Gastrocnemius medialis (tissue), 4 donors: ENCODE measurements at regions not wholly inside any gene's neighbourhood (a gene's known extent, or its start where the extent isn't known, plus 50 kb on each side); places are given as distances from the start of the nearest gene placed in this dataset.

Source experiments
- ATAC-seq, 2 donors: fragments of 150-250 bp; one replicate each; pipeline ENCODE4 v1.9.1; 2016
- DNase-seq, 2 donors: peaks; one replicate each; pipeline ENCODE4 v3.0.0-alpha.2; 2019
- H3K27ac ChIP-seq, 4 donors: fragments of 200-600 bp; sonication (generic); 1 replicate in 1 of 4; 2 replicates in 3 of 4; pipeline ENCODE4 v1.5.1; 2016 to 2018; ENCODE audit warnings: mild to moderate bottlenecking in 2 of 4, moderate library complexity in 1 of 4
- H3K27me3 ChIP-seq, 3 donors: fragments of 200-600 bp; sonication (generic) in 2 of 3; 1 replicate in 1 of 3; 2 replicates in 2 of 3; pipeline versions ENCODE4 v1.5.1 to v1.6.0; 2016 to 2019; ENCODE audit warnings: mild to moderate bottlenecking in 1 of 3, moderate library complexity in 1 of 3
- H3K36me3 ChIP-seq, 2 donors: fragments of 200-600 bp; sonication (generic) in 1 of 2; one replicate each; pipeline ENCODE4 v1.5.1; 2017 to 2018
- H3K4me1 ChIP-seq, 2 donors: fragments of 200-600 bp; sonication (generic) in 1 of 2; one replicate each; pipeline ENCODE4 v1.5.1; 2016 to 2017; ENCODE audit warnings: mild to moderate bottlenecking in 2 of 2
- H3K4me3 ChIP-seq, 4 donors: fragments of 200-600 bp; sonication (generic) in 3 of 4; 1 replicate in 1 of 4; 2 replicates in 3 of 4; pipeline ENCODE4 v1.5.1; 2016 to 2019; ENCODE audit warnings: mild to moderate bottlenecking in 2 of 4
- H3K9me3 ChIP-seq, 3 donors: fragments of 200-600 bp; sonication (generic) in 2 of 3; 1 replicate in 1 of 3; 2 replicates in 2 of 3; pipeline ENCODE4 v1.5.1; 2016 to 2019
- POLR2A ChIP-seq, 2 donors: fragments of 450-650 bp; IDR thresholded peaks; one replicate each; pipeline ENCODE4 v1.6.1; 2017; ENCODE audit warnings: antibody characterized with exemption in 2 of 2, mild to moderate bottlenecking in 2 of 2, moderate library complexity in 2 of 2
- in situ Hi-C, 4 donors: fragments of 200-750 bp; cut with MboI; loops; one replicate each; pipeline versions ENCODE4 v1.15.0 to v1.8.0; 2017; ENCODE audit warnings: low sequenced_read_pairs in 4 of 4
- intact Hi-C: fragments of 100-400 bp; cut with DNase I; formaldehyde crosslinking; loops from one replicate; pipeline ENCODE4 v1.15.1; 2023; ENCODE audit warnings: low total_unique reads
- TF ChIP-seq, protein P1 (sequence below), 5 experiments: fragments of 450-650 bp in 3 of 5; fragments of 200-600 bp in 2 of 5; sonication (generic) in 2 of 5; IDR thresholded peaks in 4 of 5; conservative IDR thresholded peaks in 1 of 5; 1 replicate in 4 of 5; 2 replicates in 1 of 5; pipeline ENCODE4 v1.5.1; 2016 to 2019; ENCODE audit warnings: antibody characterized with exemption in 5 of 5, mild to moderate bottlenecking in 3 of 5, moderate library complexity in 3 of 5

DNA sequence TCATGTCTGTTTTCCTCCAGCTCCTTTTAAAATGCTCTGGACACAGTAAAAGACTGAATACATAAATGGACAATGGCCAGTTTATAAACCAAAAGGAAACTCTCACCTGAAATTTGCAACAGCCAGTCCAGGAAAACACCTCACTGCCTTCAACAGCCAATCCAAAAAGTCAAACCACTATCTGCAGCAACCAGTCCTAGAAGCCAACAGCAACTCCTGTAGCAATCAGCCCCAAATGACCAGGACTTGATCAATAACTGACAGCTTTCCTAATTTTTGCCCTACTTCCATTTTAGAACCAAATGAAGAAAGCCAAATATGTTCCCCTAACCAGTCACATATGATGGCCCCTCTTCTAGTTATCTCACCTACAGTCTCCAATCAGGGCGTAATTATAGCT is 309.5 kb upstream of the CPXCR1 start:
- H3K27me3 ChIP-seq, result no peaks in the 10 kb centered on the region
- intact Hi-C loops, result no loop called here
- H3K4me1 ChIP-seq, result no peaks in the 10 kb centered on the region
- in situ Hi-C loops, result no loop called here
- no peaks in the 10 kb centered on the region for H3K9me3 ChIP-seq
- H3K27ac ChIP-seq, result no peak overlapping the region
- H3K4me3 ChIP-seq, result no peak overlapping the region
- ATAC-seq (no peak), DNase-seq (no peak)
- no peaks in the 10 kb centered on the region for H3K36me3 ChIP-seq
- no peak for TF ChIP-seq POLR2A (IDR thresholded peaks at IDR 0.05)
- TF ChIP-seq, protein P1, sequence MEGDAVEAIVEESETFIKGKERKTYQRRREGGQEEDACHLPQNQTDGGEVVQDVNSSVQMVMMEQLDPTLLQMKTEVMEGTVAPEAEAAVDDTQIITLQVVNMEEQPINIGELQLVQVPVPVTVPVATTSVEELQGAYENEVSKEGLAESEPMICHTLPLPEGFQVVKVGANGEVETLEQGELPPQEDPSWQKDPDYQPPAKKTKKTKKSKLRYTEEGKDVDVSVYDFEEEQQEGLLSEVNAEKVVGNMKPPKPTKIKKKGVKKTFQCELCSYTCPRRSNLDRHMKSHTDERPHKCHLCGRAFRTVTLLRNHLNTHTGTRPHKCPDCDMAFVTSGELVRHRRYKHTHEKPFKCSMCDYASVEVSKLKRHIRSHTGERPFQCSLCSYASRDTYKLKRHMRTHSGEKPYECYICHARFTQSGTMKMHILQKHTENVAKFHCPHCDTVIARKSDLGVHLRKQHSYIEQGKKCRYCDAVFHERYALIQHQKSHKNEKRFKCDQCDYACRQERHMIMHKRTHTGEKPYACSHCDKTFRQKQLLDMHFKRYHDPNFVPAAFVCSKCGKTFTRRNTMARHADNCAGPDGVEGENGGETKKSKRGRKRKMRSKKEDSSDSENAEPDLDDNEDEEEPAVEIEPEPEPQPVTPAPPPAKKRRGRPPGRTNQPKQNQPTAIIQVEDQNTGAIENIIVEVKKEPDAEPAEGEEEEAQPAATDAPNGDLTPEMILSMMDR (IDR thresholded peaks at IDR 0.05 in 4 of 5, conservative IDR thresholded peaks at IDR 0.05 in 1 of 5), result no peak

DNA sequence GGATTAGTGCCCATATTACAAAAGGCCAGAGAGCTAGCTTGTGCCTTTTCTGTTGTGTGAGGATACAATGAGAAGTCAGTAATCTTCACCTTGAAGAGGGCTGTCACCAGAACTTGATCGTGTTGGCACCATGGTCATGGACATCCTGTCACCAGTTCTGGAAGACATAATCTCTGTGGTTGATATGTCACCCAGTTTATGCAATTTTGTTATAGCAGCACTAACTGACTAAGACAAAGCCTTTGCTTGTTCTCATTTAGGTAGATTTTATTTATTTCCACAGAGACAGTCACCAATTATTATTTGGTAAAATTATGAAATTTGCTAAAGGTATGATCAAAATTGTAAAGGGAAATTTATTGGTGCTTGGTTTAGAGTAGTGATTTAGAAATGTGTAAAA is 308.8 kb upstream of the CPXCR1 start:
- TF ChIP-seq, protein P1 (IDR thresholded peaks at IDR 0.05 in 4 of 5, conservative IDR thresholded peaks at IDR 0.05 in 1 of 5), result no peak
- TF ChIP-seq POLR2A (IDR thresholded peaks at IDR 0.05), result no peak
- ATAC-seq (no peak), DNase-seq (no peak)
- Histone ChIP-seq H3K27me3 (no peaks in the 10 kb centered on the region), H3K36me3 (no peaks in the 10 kb centered on the region), H3K27ac (no peak overlapping the region), H3K4me3 (no peak overlapping the region), H3K4me1 (no peaks in the 10 kb centered on the region), H3K9me3 (no peaks in the 10 kb centered on the region)
- in situ Hi-C loops (no loop called here), intact Hi-C loops (no loop called here)

DNA sequence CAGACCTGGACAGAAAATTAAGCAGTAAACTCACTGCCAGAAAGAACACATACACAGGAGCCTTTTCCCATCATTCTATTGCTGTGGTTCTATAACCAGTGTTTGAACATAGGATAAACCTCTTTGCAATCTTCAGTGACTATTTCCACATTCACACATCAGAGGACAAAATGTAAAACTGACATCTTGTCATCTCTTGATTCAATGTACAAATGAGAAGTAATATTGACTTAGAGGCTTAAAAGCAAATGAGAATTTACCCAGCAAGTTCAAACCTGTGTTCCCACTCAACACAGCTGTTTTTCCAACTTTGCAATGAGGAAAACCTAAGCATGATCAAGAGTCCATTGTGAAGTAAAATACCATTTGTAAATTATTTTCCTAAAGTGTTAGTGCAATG is 307.1 kb upstream of the CPXCR1 start:
- DNase-seq (no peak), ATAC-seq (no peak)
- no peaks in the 10 kb centered on the region for H3K27me3 ChIP-seq
- no peaks in the 10 kb centered on the region for H3K4me1 ChIP-seq
- H3K9me3 ChIP-seq, result no peaks in the 10 kb centered on the region
- H3K4me3 ChIP-seq, result no peak overlapping the region
- H3K36me3 ChIP-seq, result no peaks in the 10 kb centered on the region
- intact Hi-C loops (no loop called here), in situ Hi-C loops (no loop called here)
- H3K27ac ChIP-seq, result no peak overlapping the region
- no peak for TF ChIP-seq POLR2A (IDR thresholded peaks at IDR 0.05)
- TF ChIP-seq, protein P1 (IDR thresholded peaks at IDR 0.05 in 4 of 5, conservative IDR thresholded peaks at IDR 0.05 in 1 of 5), result no peak
